Lung (tissue), 11 donors: ENCODE measurements at regions not wholly inside any gene's neighbourhood (a gene's known extent, or its start where the extent isn't known, plus 50 kb on each side); places are given as distances from the start of the nearest gene placed in this dataset.

Experiments used
- ATAC-seq: fragments of 200-7000 bp; cut with Tn5 transposase; one replicate; pipeline ENCODE4 v1.9.1; 2020; ENCODE audit warnings: moderate number of reproducible peaks; ENCODE audit not compliant: insufficient read depth, low FRiP score
- DNase-seq, 3 donors: peaks; one replicate each; pipeline ENCODE4 v3.0.0-alpha.2; 2013 to 2017
- H3K27ac ChIP-seq, 2 donors: one replicate each; pipeline ENCODE4 v1.5.1; 2013; ENCODE audit warnings: mild to moderate bottlenecking in 2 of 2, moderate library complexity in 2 of 2, control low read depth in 1 of 2, inconsistent platforms in 1 of 2, low read depth in 1 of 2, low read length in 1 of 2
- H3K27me3 ChIP-seq, 3 donors: one replicate each; pipeline ENCODE4 v1.5.1; 2013; ENCODE audit warnings: low read length in 2 of 3; ENCODE audit not compliant: control insufficient read depth in 3 of 3, insufficient read depth in 3 of 3
- H3K36me3 ChIP-seq, 4 donors: one replicate each; pipeline ENCODE4 v1.5.1; 2013; ENCODE audit warnings: low read length in 4 of 4, mild to moderate bottlenecking in 1 of 4, moderate library complexity in 1 of 4; ENCODE audit not compliant: control insufficient read depth in 4 of 4, insufficient read depth in 4 of 4
- H3K4me1 ChIP-seq, 5 donors: one replicate each; pipeline ENCODE4 v1.5.1; 2013; ENCODE audit warnings: low read length in 5 of 5, mild to moderate bottlenecking in 2 of 5, moderate library complexity in 1 of 5; ENCODE audit not compliant: control insufficient read depth in 5 of 5, insufficient read depth in 5 of 5
- H3K4me3 ChIP-seq: one replicate; pipeline ENCODE4 v1.5.1; 2013; ENCODE audit warnings: mild to moderate bottlenecking, control low read depth, moderate library complexity
- H3K9ac ChIP-seq, 2 donors: one replicate each; pipeline ENCODE4 v1.5.1; 2013; ENCODE audit warnings: low read length in 2 of 2, control low read depth in 1 of 2; ENCODE audit not compliant: insufficient read depth in 1 of 2
- H3K9me3 ChIP-seq, 4 donors: one replicate each; pipeline ENCODE4 v1.5.1; 2013; ENCODE audit warnings: low read length in 3 of 4, mild to moderate bottlenecking in 1 of 4, moderate library complexity in 1 of 4; ENCODE audit not compliant: control insufficient read depth in 4 of 4, insufficient read depth in 3 of 4
- WGBS, 2 donors: extraction: QIAGEN DNeasy Blood & Tissue Kit; methylation state at CpG; one replicate each; pipeline ENCODE4 v1.1.7; 2013; 5-methylcytosine and 5-hydroxymethylcytosine counted together
- TF ChIP-seq, protein P1 (sequence below): IDR thresholded peaks from 2 replicates; pipeline ENCODE4 v1.5.1; 2012; ENCODE audit warnings: mild to moderate bottlenecking; ENCODE audit errors: control extremely low read depth, extremely low read depth
- donor health status: control.
- donor health status: control.
- donor health status: Bipolar disorder and iron deficiency.
- donor health status: healthy.
- donor health status: DM: yes; HTN: yes; CAD: no.

DNA sequence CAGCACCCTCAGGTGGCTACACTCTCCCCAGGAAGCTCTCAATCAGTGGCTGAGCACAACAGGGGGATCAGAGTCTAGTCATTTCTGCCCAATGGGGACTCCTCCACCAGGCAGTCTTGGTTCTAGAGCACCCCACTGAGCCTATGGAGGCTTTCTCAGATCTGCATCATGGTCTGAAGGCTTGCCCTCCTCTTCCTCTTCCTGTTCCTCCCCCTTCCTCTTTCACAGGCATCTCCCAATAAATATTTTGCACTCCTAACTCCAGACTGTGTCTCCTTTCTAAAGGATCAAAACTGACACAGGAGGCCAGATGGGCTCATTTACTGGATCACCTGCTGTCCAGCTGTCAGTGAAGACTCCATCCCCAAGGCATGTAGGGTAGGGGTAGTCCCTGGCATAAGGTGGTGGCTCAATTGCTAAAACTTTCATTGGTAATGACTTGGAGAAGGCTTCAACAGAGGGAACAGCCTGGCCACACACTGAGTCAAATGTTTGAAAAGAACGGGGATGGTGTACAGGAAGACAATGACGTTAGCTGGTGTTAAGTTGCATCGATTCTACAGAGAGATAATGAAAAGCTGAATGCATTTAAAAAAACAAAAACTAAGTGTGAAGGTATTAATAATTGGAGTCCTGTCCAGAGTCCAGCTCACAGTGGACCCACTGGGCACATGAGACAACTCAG lies 84.2 kb upstream of the SLC2A1 start:
- 75 to 78% methylated on average over 3 of the region's 3 CpGs for WGBS, 2 donors
- H3K27me3 ChIP-seq, result no peaks in the 10 kb centered on the region
- no peak overlapping the region for H3K4me3 ChIP-seq
- DNase-seq, result no peak
- no peaks in the 10 kb centered on the region for H3K36me3 ChIP-seq
- no peak for ATAC-seq
- no peaks in the 10 kb centered on the region for H3K9me3 ChIP-seq
- TF ChIP-seq, protein P1, sequence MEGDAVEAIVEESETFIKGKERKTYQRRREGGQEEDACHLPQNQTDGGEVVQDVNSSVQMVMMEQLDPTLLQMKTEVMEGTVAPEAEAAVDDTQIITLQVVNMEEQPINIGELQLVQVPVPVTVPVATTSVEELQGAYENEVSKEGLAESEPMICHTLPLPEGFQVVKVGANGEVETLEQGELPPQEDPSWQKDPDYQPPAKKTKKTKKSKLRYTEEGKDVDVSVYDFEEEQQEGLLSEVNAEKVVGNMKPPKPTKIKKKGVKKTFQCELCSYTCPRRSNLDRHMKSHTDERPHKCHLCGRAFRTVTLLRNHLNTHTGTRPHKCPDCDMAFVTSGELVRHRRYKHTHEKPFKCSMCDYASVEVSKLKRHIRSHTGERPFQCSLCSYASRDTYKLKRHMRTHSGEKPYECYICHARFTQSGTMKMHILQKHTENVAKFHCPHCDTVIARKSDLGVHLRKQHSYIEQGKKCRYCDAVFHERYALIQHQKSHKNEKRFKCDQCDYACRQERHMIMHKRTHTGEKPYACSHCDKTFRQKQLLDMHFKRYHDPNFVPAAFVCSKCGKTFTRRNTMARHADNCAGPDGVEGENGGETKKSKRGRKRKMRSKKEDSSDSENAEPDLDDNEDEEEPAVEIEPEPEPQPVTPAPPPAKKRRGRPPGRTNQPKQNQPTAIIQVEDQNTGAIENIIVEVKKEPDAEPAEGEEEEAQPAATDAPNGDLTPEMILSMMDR, result no peak
- H3K9ac ChIP-seq, result no peak overlapping the region
- H3K27ac ChIP-seq, result no peak overlapping the region
- peaks cover 0 to 11% (median 3%) of the 10 kb centered on the region in 5 donors for H3K4me1 ChIP-seq

DNA sequence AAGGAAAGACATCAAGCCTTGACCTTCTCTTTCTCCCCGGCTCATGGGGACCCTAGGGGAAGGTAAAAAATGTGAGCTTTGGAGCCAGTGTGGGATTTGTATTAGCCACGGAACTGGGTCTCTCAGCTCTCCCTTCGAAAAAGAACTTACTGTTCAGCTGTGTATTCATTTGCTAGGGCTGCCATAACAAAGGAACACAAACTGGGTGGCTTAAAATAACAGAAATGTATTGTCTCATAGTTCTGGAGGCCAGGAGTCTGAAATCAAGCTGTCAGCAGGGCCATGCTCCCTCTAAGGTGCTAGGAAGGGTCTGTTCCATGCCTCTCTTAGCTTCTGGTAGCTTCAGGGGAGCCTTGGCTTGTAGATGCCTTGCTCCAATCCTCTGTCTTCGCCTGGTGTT lies 83.5 kb upstream of the SLC2A1 start:
- Histone ChIP-seq H3K4me3 (no peak overlapping the region), H3K9me3 (no peaks in the 10 kb centered on the region), H3K27me3 (no peaks in the 10 kb centered on the region), H3K36me3 (no peaks in the 10 kb centered on the region), H3K4me1 (peaks cover 0 to 11% (median 3%) of the 10 kb centered on the region in 5 donors), H3K27ac (no peak overlapping the region), H3K9ac (no peak overlapping the region)
- DNase-seq, result no peak
- TF ChIP-seq, protein P1, result no peak
- no peak for ATAC-seq
- WGBS, 2 donors, result 93 to 94% methylated on average over 4 of the region's 4 CpGs

DNA sequence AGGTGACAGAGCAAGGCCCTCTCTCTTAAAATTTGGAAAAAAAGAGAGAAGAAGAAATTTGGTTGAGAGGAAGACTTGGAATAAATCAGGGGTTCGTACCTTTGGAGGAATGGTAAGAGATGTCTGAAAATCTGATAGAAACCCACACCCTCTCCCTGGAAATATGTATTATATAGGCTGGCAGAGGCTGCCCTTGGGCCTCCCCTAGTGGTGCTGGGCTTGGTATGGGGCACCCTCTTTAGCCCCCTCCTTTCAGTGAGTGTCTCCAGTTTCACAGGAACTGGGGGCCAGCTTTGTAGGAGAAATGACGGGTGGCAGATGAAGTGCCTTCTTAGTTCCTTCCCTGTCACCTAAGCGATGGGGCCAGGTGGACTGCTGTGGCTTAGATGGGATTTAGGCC lies 82.9 kb upstream of the SLC2A1 start:
- Histone ChIP-seq H3K36me3 (no peaks in the 10 kb centered on the region), H3K27me3 (no peaks in the 10 kb centered on the region), H3K4me3 (no peak overlapping the region), H3K9me3 (no peaks in the 10 kb centered on the region), H3K4me1 (peaks cover 0 to 11% (median 3%) of the 10 kb centered on the region in 5 donors), H3K9ac (no peak overlapping the region), H3K27ac (no peak overlapping the region)
- whole genome bisulfite sequencing, 2 donors, result 92 to 93% methylated on average over 3 of the region's 3 CpGs
- DNase-seq (no peak), ATAC-seq (no peak)
- TF ChIP-seq, protein P1, result no peak
